GM12892 (cell line): ENCODE measurements at regions not wholly inside any gene's neighbourhood (a gene's known extent, or its start where the extent isn't known, plus 50 kb on each side); places are given as distances from the start of the nearest gene placed in this dataset.

Experiments used
- POLR2A ChIP-seq: IDR thresholded peaks from 2 replicates; pipeline ENCODE4 v1.6.1; 2011; ENCODE audit warnings: low read depth, low read length, control low read depth
- POLR2AphosphoS5 ChIP-seq: IDR thresholded peaks from 2 replicates; pipeline ENCODE4 v1.6.1; 2011; ENCODE audit warnings: low read depth, low read length, control low read depth
- TAF1 ChIP-seq: IDR thresholded peaks from 2 replicates; pipeline ENCODE4 v1.6.1; 2011; ENCODE audit warnings: low read depth, mild to moderate bottlenecking, control low read depth, low read length, borderline replicate concordance

- TF ChIP-seq POLR2A = no peak
- TF ChIP-seq TAF1 = no peak
- TF ChIP-seq POLR2AphosphoS5 = no peak
Observed at GRCh38 chr1:193905288-193906085, 719.1 kb upstream of the B3GALT2 start.
